NB4 (cell line): ENCODE measurements at regions not wholly inside any gene's neighbourhood (a gene's known extent, or its start where the extent isn't known, plus 50 kb on each side); places are given as distances from the start of the nearest gene placed in this dataset.

ENCODE experiments used
- MYC ChIP-seq: IDR thresholded peaks from 2 replicates; pipeline ENCODE4 v1.6.1; 2011; ENCODE audit warnings: low read depth, low read length
- TF ChIP-seq, protein P1 (sequence below): IDR thresholded peaks from one replicate; pipeline ENCODE4 v1.5.1; 2012; ENCODE audit warnings: low read depth, low read length

DNA sequence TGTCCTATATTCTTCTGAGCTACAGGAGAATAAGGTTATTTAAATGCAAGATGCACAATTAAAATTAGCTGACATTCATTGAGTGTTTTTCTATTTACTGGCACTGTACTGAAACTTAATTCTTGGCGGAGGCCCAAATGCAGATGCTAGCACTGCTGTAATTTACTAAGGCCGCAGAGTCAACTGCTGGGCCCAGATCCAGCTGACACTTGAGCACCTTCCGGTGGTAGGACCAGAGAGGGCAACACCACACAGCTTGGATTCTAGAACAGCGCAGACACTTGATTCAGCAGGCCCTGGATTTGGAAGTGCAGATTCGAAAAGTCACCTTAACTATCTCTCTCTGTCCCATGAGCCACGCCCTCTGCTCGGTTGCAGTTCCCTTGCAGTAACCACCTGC lies 228.6 kb upstream of the TMEM72 start:
- TF ChIP-seq, protein P1, sequence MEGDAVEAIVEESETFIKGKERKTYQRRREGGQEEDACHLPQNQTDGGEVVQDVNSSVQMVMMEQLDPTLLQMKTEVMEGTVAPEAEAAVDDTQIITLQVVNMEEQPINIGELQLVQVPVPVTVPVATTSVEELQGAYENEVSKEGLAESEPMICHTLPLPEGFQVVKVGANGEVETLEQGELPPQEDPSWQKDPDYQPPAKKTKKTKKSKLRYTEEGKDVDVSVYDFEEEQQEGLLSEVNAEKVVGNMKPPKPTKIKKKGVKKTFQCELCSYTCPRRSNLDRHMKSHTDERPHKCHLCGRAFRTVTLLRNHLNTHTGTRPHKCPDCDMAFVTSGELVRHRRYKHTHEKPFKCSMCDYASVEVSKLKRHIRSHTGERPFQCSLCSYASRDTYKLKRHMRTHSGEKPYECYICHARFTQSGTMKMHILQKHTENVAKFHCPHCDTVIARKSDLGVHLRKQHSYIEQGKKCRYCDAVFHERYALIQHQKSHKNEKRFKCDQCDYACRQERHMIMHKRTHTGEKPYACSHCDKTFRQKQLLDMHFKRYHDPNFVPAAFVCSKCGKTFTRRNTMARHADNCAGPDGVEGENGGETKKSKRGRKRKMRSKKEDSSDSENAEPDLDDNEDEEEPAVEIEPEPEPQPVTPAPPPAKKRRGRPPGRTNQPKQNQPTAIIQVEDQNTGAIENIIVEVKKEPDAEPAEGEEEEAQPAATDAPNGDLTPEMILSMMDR, result no peak
- TF ChIP-seq MYC, result no peak
